Gastrocnemius medialis (tissue), 4 donors: ENCODE measurements at regions not wholly inside any gene's neighbourhood (a gene's known extent, or its start where the extent isn't known, plus 50 kb on each side); places are given as distances from the start of the nearest gene placed in this dataset.

ENCODE experiments used
- POLR2A ChIP-seq, 2 donors: fragments of 450-650 bp; IDR thresholded peaks; one replicate each; pipeline ENCODE4 v1.6.1; 2017; ENCODE audit warnings: antibody characterized with exemption in 2 of 2, mild to moderate bottlenecking in 2 of 2, moderate library complexity in 2 of 2
- TF ChIP-seq, protein P1 (sequence below), 5 experiments: fragments of 450-650 bp in 3 of 5; fragments of 200-600 bp in 2 of 5; sonication (generic) in 2 of 5; IDR thresholded peaks in 4 of 5; conservative IDR thresholded peaks in 1 of 5; 1 replicate in 4 of 5; 2 replicates in 1 of 5; pipeline ENCODE4 v1.5.1; 2016 to 2019; ENCODE audit warnings: antibody characterized with exemption in 5 of 5, mild to moderate bottlenecking in 3 of 5, moderate library complexity in 3 of 5

DNA sequence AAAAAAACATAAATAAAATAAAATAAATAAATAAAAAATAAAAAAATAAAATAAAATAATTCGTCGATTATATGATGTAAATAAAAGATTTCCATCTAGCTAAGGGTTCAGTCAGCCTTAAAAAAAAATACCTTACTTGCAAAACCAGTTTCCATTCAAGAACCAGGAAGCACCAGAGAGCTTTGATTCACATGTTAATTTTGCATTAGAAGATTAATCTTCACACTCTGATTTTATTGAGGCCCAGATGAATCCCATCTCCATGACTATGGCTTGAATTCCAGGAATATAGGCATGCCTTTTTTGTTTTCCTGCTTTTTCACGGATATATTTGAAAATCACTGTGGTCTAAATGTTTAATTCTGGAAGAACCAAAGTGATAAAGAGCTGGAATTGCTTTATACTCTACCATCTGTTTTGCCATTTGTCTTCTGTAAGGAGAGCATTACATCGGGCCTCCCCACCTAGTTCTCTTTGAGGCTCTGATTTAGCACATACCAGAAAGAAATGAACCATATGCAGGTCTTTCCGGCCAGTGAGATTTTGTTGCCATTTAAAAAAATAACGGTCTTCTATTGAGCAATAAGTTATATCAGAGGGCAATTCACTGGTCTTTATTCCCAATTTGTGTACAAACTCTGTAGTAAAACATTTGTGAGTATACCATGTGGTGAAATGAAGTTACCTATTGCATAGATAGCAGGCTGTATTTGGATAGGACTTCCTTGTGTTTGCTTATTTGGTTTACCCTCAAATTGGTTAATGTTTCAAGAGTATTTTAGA lies 175.5 kb downstream of the AEBP2 start:
- TF ChIP-seq, protein P1, sequence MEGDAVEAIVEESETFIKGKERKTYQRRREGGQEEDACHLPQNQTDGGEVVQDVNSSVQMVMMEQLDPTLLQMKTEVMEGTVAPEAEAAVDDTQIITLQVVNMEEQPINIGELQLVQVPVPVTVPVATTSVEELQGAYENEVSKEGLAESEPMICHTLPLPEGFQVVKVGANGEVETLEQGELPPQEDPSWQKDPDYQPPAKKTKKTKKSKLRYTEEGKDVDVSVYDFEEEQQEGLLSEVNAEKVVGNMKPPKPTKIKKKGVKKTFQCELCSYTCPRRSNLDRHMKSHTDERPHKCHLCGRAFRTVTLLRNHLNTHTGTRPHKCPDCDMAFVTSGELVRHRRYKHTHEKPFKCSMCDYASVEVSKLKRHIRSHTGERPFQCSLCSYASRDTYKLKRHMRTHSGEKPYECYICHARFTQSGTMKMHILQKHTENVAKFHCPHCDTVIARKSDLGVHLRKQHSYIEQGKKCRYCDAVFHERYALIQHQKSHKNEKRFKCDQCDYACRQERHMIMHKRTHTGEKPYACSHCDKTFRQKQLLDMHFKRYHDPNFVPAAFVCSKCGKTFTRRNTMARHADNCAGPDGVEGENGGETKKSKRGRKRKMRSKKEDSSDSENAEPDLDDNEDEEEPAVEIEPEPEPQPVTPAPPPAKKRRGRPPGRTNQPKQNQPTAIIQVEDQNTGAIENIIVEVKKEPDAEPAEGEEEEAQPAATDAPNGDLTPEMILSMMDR (IDR thresholded peaks at IDR 0.05 in 4 of 5, conservative IDR thresholded peaks at IDR 0.05 in 1 of 5), result no peak
- TF ChIP-seq POLR2A (IDR thresholded peaks at IDR 0.05), result no peak
